Ishikawa (cell line): ENCODE measurements at regions not wholly inside any gene's neighbourhood (a gene's known extent, or its start where the extent isn't known, plus 50 kb on each side); places are given as distances from the start of the nearest gene placed in this dataset.

ENCODE experiments used
- CEBPB ChIP-seq: IDR thresholded peaks from 2 replicates; pipeline ENCODE4 v1.6.1; 2012
- CREB1 ChIP-seq: IDR thresholded peaks from 2 replicates; pipeline ENCODE4 v1.6.1; 2012; ENCODE audit warnings: low read depth
- EGR1 ChIP-seq: IDR thresholded peaks from 2 replicates; pipeline ENCODE4 v1.6.1; 2012
- EP300 ChIP-seq: IDR thresholded peaks from 2 replicates; pipeline ENCODE4 v1.6.1; 2012; ENCODE audit warnings: borderline replicate concordance
- FOXM1 ChIP-seq: IDR thresholded peaks from 2 replicates; pipeline ENCODE4 v1.6.1; 2012; ENCODE audit warnings: low read depth, borderline replicate concordance
- MAX ChIP-seq: IDR thresholded peaks from 2 replicates; pipeline ENCODE4 v1.6.1; 2012
- NFIC ChIP-seq: IDR thresholded peaks from 2 replicates; pipeline ENCODE4 v1.6.1; 2012
- RAD21 ChIP-seq: IDR thresholded peaks from 2 replicates; pipeline ENCODE4 v1.6.1; 2012; ENCODE audit warnings: low read depth
- TAF1 ChIP-seq: IDR thresholded peaks from 2 replicates; pipeline ENCODE4 v1.6.1; 2012; ENCODE audit warnings: low read depth, mild to moderate bottlenecking
- TCF12 ChIP-seq: IDR thresholded peaks from 2 replicates; pipeline ENCODE4 v1.6.1; 2012; ENCODE audit warnings: low read depth
- TEAD4 ChIP-seq: IDR thresholded peaks from 2 replicates; pipeline ENCODE4 v1.6.1; 2012
- YY1 ChIP-seq: IDR thresholded peaks from 2 replicates; pipeline ENCODE4 v1.6.1; 2012; ENCODE audit warnings: low read depth
- ZBTB7A ChIP-seq: IDR thresholded peaks from 2 replicates; pipeline ENCODE4 v1.6.1; 2012; ENCODE audit warnings: low read depth
- TF ChIP-seq, protein P1 (sequence below): IDR thresholded peaks from 2 replicates; pipeline ENCODE4 v1.6.1; 2012
- TF ChIP-seq, protein P2 (sequence below): IDR thresholded peaks from 2 replicates; pipeline ENCODE4 v1.6.1; 2012; ENCODE audit warnings: low read depth, mild to moderate bottlenecking

- TF ChIP-seq CEBPB, result no peak
- TF ChIP-seq EGR1, result no peak
- TF ChIP-seq, protein P1, sequence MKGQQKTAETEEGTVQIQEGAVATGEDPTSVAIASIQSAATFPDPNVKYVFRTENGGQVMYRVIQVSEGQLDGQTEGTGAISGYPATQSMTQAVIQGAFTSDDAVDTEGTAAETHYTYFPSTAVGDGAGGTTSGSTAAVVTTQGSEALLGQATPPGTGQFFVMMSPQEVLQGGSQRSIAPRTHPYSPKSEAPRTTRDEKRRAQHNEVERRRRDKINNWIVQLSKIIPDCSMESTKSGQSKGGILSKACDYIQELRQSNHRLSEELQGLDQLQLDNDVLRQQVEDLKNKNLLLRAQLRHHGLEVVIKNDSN, result no peak
These were observed 1206.9 kb upstream of the SEL1L start for GRCh38 chr14:82740547-82740946.

GRCh38 chr14:82755476-82755875, 1221.8 kb upstream of the SEL1L start:
- TF ChIP-seq FOXM1 (no peak), TCF12 (no peak), TEAD4 (no peak), MAX (no peak), CEBPB (no peak), EGR1 (no peak), NFIC (no peak), RAD21 (no peak), ZBTB7A (no peak), TAF1 (no peak), EP300 (no peak), YY1 (no peak), CREB1 (no peak)
- TF ChIP-seq, protein P2, sequence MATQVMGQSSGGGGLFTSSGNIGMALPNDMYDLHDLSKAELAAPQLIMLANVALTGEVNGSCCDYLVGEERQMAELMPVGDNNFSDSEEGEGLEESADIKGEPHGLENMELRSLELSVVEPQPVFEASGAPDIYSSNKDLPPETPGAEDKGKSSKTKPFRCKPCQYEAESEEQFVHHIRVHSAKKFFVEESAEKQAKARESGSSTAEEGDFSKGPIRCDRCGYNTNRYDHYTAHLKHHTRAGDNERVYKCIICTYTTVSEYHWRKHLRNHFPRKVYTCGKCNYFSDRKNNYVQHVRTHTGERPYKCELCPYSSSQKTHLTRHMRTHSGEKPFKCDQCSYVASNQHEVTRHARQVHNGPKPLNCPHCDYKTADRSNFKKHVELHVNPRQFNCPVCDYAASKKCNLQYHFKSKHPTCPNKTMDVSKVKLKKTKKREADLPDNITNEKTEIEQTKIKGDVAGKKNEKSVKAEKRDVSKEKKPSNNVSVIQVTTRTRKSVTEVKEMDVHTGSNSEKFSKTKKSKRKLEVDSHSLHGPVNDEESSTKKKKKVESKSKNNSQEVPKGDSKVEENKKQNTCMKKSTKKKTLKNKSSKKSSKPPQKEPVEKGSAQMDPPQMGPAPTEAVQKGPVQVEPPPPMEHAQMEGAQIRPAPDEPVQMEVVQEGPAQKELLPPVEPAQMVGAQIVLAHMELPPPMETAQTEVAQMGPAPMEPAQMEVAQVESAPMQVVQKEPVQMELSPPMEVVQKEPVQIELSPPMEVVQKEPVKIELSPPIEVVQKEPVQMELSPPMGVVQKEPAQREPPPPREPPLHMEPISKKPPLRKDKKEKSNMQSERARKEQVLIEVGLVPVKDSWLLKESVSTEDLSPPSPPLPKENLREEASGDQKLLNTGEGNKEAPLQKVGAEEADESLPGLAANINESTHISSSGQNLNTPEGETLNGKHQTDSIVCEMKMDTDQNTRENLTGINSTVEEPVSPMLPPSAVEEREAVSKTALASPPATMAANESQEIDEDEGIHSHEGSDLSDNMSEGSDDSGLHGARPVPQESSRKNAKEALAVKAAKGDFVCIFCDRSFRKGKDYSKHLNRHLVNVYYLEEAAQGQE, result no peak
- TF ChIP-seq, protein P1, result no peak

- TF ChIP-seq CEBPB (no peak), TAF1 (no peak), FOXM1 (no peak), RAD21 (no peak), MAX (no peak), EGR1 (no peak), YY1 (no peak), CREB1 (no peak)
- TF ChIP-seq, protein P2, result no peak
- TF ChIP-seq, protein P1, result no peak
These were observed 1222.3 kb upstream of the SEL1L start for GRCh38 chr14:82755923-82756322.

GRCh38 chr14:82757776-82758175, 1224.1 kb upstream of the SEL1L start:
- TF ChIP-seq FOXM1, result no peak
- no peak for TF ChIP-seq TEAD4
- TF ChIP-seq RAD21, result no peak

GRCh38 chr14:82759656-82760055, 1226.0 kb upstream of the SEL1L start:
- no peak for TF ChIP-seq YY1
- no peak for TF ChIP-seq TAF1
- TF ChIP-seq EP300, result no peak
- TF ChIP-seq CEBPB, result no peak
- no peak for TF ChIP-seq EGR1
- TF ChIP-seq TCF12, result no peak
- TF ChIP-seq MAX, result no peak
- TF ChIP-seq, protein P1, result no peak
- no peak for TF ChIP-seq ZBTB7A
- no peak for TF ChIP-seq NFIC
- no peak for TF ChIP-seq CREB1
- TF ChIP-seq, protein P2, result no peak
- TF ChIP-seq RAD21, result no peak
- TF ChIP-seq TEAD4, result no peak
